GM12891 (cell line): ENCODE measurements at regions not wholly inside any gene's neighbourhood (a gene's known extent, or its start where the extent isn't known, plus 50 kb on each side); places are given as distances from the start of the nearest gene placed in this dataset.

Experiments
- DNase-seq: peaks from one replicate; pipeline ENCODE4 v3.0.0; 2011; ENCODE audit warnings: low spot score; ENCODE audit not compliant: insufficient read length
- FAIRE-seq: peaks from 2 replicates; lab custom pipeline; 2011; peaks lifted over from hg19 to GRCh38; lab: Jason Lieb, UNC
- PAX5 ChIP-seq: IDR thresholded peaks from 2 replicates; pipeline ENCODE4 v1.6.1; 2011; ENCODE audit warnings: low read length, moderate library complexity, mild to moderate bottlenecking; ENCODE audit not compliant: insufficient read depth, severe bottlenecking
- POLR2A ChIP-seq: IDR thresholded peaks from 2 replicates; pipeline ENCODE4 v1.6.1; 2011; ENCODE audit warnings: low read depth, low read length, control low read depth
- POLR2AphosphoS5 ChIP-seq: IDR thresholded peaks from 2 replicates; pipeline ENCODE4 v1.6.1; 2011; ENCODE audit warnings: low read depth, low read length, control low read depth
- POU2F2 ChIP-seq: IDR thresholded peaks from 2 replicates; pipeline ENCODE4 v1.6.1; 2011; ENCODE audit warnings: low read depth, mild to moderate bottlenecking, control low read depth, low read length, moderate library complexity
- SPI1 ChIP-seq: IDR thresholded peaks from 2 replicates; pipeline ENCODE4 v1.6.1; 2011; ENCODE audit warnings: low read depth, low read length, control low read depth
- TAF1 ChIP-seq: IDR thresholded peaks from 2 replicates; pipeline ENCODE4 v1.6.1; 2011; ENCODE audit warnings: low read depth, low read length, control low read depth

DNA sequence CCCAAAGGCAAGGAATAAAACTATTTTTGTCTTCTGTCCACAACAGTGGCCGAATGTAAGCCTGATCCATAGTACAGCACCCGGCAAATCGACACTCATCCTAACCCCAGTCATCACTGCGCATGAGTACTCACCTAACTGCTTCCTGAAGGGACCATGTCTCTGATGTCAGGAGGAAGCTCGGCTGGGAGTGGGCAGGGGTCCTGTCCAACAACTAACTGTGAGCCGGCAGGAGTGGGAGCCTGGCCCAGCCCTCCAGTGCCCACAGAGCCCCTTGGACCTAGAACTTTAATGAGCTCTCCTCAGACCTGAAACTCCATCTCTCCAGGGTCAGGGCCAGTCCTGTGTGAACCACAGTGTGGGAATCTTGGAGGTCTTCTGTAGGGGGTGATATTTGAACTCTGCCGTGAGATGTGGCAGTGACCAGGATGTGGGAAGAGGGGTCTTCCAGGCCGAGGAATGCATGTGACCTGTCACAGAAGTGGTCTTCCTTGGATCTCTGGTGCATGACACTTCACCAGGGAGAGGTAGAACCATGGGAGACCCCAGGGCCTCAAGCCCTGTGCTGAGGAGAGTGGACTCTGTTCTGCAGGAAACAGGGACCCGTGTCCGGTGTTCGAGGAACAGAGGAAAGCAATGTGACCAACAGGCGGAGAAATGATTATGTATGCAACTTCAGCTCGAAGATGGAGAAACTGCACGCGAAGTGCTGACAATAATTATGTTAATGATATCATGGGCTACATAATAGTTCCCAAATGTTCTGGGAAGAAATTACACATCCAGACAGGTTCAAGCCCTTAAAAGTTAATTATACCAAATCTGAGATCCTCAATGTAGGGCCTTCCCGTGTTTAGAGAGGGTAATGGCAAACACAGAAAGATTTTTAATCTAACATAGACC is 240.1 kb upstream of the HDAC4 start:
- FAIRE-seq (no peak), DNase-seq (no peak)
- TF ChIP-seq SPI1 (no peak), POLR2AphosphoS5 (no peak), POU2F2 (no peak), PAX5 (no peak), POLR2A (no peak), TAF1 (no peak)

DNA sequence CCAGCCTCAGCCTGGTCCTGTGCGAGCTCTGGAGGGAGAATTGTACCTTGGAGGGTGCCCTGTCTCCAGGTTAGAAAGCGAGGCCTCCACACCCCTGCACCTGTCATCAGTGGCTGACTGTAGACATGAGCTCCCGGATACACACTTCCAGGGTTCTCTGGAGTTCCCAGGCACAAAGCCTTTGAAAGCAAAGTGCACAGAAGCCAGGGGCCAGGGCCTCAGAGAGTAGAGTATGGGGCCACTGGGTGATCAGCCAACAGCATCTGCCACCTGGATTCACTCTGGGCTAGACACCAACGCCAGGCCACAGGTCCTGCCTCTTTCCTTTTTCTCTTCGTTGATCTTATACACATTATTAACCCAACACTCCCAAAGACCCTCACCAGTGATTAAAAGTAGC is 239.4 kb upstream of the HDAC4 start:
- TF ChIP-seq SPI1 (no peak), POU2F2 (no peak), TAF1 (no peak), PAX5 (no peak), POLR2A (no peak), POLR2AphosphoS5 (no peak)
- DNase-seq, result no peak
- no peak for FAIRE-seq

DNA sequence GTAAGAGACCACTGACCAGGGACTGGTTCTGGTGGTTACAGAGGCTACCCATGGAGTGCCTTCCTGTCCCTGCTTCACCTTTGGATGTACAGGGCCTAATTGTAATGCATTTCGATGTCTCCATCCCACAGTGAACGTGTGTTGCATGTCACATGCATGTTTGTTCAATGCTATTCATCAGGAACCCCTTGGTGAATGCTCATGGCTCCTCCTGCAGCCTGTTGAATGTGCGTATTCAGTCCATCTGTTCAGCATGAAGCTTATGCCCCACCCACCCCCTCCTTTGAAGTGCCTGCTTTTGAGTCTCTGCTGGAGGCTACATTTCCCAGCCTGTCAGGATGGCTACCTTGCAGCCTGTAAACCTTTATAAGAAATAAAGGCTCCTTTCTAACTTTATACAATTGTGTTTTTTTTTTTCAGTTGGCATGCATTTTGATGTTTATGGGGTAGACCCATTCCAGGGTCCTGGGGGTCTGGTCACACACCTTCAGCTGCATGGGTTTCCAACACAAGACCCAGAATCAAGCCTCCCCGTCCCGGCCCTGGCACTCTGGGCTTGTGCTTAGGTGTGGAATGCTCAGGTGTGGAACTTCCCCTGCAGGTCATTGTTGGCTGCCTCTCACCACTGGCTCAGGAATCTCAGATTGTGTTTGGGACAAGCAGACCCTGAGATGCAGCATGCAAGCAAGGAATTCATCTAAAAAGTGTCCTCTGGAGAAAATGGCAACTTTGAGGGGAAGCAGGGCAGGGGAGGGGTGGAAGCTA is 238.8 kb upstream of the HDAC4 start:
- TF ChIP-seq POU2F2 (no peak), POLR2AphosphoS5 (no peak), POLR2A (no peak), TAF1 (no peak), PAX5 (no peak), SPI1 (no peak)
- FAIRE-seq (no peak), DNase-seq (no peak)

- no peak for TF ChIP-seq PAX5
- TF ChIP-seq TAF1, result no peak
- no peak for TF ChIP-seq SPI1
- TF ChIP-seq POLR2A, result no peak
- no peak for FAIRE-seq
Observed at GRCh38 chr2:239638376-239638775, 237.6 kb upstream of the HDAC4 start.

GRCh38 chr2:239636808-239637207 is 236.0 kb upstream of the HDAC4 start:
- TF ChIP-seq PAX5, result no peak
- TF ChIP-seq SPI1, result no peak
- no peak for TF ChIP-seq TAF1
- TF ChIP-seq POU2F2, result no peak
- TF ChIP-seq POLR2A, result no peak
- TF ChIP-seq POLR2AphosphoS5, result no peak
- FAIRE-seq, result no peak

More at GRCh38 chr2:239638376-239638775, 237.6 kb upstream of the HDAC4 start:
- DNase-seq, result no peak

GRCh38 chr2:239634769-239635168 is 233.9 kb upstream of the HDAC4 start:
- no peak for FAIRE-seq

More at GRCh38 chr2:239636808-239637207, 236.0 kb upstream of the HDAC4 start:
- DNase-seq, result no peak

GRCh38 chr2:239630618-239631286 is 229.9 kb upstream of the HDAC4 start:
- no peak for FAIRE-seq
- TF ChIP-seq PAX5, result no peak
- no peak for TF ChIP-seq TAF1
- no peak for TF ChIP-seq SPI1
- no peak for TF ChIP-seq POLR2A
- TF ChIP-seq POLR2AphosphoS5, result no peak
- TF ChIP-seq POU2F2, result no peak
- no peak for DNase-seq

More at GRCh38 chr2:239634769-239635168, 233.9 kb upstream of the HDAC4 start:
- no peak for DNase-seq
- TF ChIP-seq PAX5, result no peak
- no peak for TF ChIP-seq POLR2AphosphoS5
- TF ChIP-seq POLR2A, result no peak
- TF ChIP-seq SPI1, result no peak
- no peak for TF ChIP-seq TAF1
- no peak for TF ChIP-seq POU2F2

DNA sequence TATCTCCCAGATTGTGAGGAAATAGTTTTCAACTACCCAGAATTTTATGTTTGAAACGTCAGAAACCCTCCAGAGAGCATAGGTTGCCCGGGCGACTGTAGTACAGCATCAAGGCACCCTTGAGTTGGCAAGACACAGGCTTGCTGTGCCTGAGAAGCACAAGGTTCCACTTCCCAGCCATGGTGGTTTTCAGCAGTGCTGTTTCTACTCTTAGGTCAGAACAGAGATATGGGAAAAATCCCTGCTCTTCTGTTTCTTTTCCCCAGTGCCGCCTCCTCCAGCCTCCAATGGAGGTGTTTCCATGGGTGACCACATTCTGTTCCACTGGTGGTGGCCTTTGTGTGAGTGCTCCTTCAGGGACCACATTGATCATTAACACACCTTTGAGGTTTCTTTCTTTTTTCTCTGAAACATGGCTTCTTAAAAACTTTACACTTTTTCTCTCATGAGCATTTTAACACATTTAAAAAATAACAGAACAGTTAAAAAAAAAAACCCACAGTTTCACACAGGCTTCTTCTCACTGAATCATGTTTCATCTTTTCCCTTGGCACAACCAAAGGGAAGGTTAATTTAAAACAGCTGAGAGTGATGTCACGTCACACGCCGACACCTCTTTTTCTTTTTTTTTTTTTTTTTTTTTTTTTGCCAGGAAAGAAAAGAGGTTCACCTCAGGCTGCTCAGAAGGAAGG is 229.3 kb upstream of the HDAC4 start:
- FAIRE-seq (no peak), DNase-seq (no peak)
- TF ChIP-seq POLR2A (no peak), PAX5 (no peak), TAF1 (no peak), POLR2AphosphoS5 (no peak), POU2F2 (no peak), SPI1 (no peak)
